GM19351 (cell line): ENCODE measurements at regions not wholly inside any gene's neighbourhood (a gene's known extent, or its start where the extent isn't known, plus 50 kb on each side); places are given as distances from the start of the nearest gene placed in this dataset.

ENCODE experiments used
- ATAC-seq: cut with Tn5 transposase; IDR thresholded peaks from one replicate; pipeline ENCODE4 v1.9.1; 2021; ENCODE audit warnings: mild to moderate bottlenecking, moderate library complexity; ENCODE audit not compliant: unreplicated experiment

DNA sequence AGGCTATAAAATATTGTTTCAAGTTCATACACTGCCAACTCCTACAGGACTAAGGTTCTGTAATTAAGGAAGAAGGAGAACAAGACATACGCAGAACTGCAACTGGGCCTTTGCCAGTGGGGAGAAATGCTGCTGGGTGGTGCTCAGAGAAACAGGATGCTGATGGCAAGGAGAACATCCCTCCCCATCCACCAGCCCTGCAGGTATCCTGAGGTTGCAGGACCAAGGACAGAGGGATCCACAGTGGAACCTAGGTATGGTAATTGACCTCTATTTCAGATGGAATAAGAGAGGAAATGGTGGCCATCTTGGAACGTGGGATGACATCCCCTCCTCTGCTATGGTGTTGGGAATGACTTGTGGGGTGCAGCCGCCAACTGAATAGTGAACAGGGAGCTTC lies 206.3 kb upstream of the S1PR3 start:
- ATAC-seq = no peak

DNA sequence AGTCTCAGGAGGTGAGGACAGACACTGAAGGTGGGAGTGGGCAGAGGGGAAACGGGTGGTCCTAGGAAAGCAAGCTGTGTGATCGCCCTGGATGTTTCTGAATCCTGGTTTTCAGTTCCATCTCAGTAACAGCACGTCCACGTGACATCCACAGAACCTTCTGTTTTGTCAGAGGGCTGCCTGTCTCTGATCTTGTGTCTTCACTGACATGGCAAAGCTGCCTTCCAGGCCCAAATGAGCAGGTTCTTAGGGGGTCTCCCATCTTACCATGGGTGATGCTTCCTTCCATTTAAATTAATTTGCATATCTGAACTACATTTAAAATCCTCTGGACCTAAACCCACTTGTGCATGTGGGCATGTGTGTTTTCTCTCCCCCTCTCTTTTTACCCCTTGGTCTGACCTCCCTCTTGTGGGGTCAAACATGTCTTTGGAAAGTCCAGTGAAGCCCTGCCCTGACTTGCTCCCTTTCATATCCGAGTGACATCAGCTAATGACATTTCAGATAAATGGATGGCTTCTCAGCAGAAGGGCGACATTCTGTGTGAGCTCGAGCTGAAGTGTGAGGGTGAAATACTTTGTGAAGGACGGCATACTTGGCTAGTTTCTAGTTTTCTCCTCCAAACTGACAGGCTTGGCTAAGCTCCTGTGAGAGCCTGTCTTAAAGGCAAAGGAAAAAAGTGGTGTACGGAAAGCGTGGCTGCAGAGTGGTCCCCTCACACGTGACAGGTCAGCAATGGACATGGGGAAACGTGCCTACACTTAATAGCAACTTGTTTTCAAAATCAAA lies 204.8 kb upstream of the S1PR3 start:
- ATAC-seq = no peak

DNA sequence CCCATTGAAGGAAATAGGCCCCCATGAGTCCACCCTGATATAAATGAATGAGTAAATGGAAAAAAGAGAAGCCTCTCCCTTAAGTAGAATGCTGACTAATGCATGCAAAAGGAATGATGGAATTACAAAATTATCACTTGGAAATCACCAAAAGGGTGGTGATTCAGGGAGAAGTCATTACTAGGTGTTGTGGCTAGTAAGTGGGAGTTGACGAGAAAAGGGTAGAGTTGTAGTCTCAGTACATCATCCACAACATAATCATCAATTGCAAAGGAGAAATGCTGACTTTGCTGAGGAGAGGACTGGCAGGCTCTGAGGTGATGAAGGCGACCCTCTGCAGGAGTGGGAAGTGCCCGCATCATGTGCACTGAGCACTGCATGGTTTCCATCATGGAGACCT lies 201.5 kb upstream of the S1PR3 start:
- ATAC-seq = no peak

DNA sequence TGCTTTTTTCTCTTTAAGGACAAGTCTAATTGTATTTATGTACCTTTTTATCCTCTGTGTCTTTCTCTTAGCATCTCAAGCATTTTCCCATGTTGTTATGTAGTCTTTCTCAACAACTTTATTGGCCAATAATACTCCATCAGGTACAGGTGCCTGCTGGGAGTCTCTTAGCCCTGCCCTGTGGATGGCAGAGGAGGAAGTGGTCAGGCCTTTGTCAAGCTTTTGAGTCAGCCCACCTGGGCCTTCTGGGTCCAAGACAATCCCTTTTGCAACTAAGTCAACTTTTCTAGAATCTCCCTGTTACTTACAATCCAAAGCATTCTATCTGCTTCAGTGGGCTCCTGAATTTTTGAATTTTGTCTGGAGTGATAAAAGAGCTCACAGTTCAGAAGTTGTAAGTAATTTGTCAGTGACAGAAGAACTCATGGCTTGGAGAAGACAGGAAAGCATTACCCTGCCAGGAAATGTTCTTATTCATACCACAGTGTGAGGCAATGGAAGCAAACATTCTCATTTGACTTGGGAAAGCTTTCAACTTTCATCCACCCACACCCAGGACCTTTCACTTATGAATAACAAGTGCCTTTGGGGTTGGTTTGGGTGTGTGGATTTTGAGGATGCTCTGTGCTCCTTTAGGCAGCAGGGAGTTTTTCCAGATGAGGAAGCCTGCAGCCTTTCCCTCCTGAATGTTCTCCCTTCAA lies 200.0 kb upstream of the S1PR3 start:
- no peak for ATAC-seq

DNA sequence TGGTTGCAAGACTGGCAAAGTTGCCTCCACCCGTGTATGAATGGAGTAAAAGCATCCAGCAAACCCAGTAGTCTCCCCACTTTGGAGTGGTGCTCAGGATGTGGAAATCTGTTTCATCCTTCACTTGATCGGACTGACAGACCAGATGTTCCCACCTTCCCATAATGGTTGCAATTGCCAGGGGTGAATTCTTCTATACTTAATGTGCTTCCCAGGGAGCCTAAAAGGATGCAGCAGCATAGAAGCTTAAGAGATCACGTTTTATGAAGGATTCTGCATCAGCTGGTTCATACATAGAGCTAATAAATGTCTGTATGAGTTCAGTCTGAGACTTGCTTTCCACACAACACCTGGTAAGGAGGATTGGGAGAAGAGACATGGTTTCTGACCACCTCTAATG lies 198.8 kb upstream of the S1PR3 start:
- no peak for ATAC-seq

DNA sequence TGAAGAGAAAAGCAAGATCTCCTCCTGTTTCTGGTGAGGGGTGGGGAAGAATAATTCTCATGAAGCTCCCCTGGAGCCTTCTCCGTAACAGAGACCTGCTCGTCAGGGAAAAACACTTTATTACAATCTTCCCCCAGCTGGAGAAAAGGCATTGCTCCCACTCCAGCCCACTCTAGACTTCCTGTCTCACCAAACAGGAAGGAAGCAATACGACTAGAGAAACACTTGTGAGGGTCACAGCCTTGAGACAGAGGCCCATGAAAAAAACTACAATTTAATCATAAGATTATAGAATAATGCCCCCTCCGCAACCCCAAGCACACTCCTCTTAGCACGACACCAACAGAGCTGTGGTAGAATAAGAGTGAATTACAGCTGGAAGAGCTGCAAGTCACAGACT lies 197.2 kb upstream of the S1PR3 start:
- ATAC-seq = no peak

DNA sequence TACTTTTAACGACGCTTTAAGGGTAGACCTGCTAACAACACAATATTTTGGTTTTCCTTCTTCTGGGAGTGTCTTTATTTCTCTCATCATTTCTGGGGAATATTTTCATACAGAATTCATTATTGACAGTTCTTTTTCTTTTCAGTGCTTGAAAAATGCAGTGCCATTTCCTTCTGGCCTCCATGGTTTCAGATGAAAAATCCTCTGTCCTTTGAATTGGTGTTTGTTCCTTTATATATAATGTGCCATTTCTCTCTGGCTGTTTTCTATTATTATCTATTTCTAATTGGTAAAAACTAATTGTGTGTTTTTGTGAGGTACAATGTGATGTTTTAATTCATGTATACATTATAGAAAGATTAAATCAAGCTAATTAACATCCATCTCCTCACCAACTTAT lies 194.3 kb upstream of the S1PR3 start:
- no peak for ATAC-seq

DNA sequence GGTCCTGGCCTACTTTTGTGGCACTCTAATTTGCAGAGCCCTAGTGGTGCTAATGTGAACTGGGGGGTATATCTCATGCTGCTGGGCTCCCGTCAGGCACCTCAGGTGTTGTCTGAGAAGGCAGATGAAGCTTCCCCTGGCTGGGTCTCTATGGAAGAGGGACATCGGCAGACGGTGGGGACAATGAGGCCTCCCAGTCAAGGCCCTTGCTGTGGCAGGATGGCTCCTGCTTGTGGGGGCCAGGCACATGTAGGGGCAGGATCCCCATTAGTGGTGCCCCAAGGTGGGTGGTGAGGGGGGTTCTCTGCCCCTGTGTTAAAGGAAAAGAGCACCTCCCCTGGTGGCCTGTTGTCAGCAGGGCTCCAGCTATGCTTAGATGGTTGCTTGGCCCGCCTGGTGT lies 192.8 kb upstream of the S1PR3 start:
- no peak for ATAC-seq

DNA sequence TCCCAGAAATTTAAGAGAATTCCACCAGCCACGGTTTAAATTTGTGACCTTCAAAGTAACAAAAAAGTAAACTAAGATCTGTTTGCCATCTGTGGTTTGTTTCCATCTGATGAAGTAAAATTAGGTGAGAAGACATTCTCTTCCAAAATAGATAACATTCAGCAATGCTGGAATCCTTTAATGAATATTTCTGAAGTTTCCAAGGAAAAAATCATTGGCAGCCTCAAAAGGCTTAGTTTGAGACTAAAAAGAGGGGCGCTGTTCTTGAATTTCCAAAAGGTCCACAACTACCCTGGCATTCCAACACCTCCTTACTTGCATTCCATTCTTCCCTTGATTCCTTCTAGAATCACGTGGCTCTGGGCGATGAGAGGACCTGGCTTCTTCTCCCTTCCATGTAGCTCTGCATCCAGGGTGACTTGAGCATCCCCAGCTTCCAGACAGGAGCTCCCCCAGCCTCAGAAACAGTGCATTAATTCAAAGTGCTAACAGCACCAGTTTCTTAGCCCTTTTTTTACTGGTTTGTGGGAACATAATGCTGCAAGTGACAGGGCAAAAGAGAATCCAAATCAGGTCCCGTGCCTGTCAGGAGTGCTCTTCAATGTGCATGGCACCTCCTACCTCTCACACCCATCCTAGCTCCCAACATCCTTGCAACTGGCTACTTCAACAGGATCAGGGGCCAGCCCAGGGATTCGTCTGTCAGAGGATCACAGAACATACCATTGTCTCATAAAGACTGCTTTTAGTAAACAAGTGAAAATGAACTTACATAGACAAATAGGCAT lies 191.5 kb upstream of the S1PR3 start:
- no peak for ATAC-seq

DNA sequence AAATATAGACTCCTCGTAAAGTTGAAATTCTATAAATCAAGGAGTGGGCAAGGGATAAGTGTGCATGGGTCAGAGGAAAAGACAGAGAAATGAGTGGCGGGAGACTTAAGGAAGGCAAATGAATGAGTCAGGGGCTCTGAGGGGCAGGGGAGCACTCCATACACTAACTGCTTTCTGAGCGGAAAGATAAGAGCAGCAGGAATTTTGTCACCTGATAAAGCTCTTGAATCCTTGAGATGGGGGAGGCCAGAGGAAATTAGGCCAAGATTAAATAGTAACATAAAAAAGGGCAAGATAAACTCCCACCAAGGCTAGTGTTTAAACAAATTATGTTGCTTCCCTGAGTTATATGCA lies 191.0 kb upstream of the S1PR3 start:
- no peak for ATAC-seq

DNA sequence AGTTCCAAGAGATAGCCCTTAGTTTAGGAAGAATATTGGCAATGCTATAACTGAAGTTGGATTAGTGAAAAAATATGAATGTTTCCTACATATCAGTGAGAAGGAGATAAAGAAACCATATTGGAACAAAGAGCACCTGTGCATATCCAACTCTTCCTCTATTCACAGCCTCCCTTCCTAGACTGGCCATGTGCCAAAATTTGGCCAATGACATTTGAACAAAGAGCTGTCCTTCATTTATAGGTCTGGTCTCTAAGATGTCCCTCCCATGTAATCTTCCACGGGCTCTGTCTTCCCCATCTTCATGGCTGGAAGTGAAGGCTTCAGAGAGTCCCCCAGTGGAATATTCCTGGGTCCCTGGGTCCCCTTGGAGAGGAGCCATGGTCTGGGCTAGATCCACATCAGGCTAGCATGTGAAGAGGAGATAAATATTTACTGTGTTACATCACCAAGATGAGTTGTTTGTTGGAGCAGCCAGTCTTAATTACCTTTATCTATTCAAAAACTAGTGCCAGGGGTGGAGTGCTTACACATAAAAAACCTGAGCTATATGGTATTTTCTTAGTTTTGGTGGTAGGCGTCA lies 190.0 kb upstream of the S1PR3 start:
- ATAC-seq = no peak

DNA sequence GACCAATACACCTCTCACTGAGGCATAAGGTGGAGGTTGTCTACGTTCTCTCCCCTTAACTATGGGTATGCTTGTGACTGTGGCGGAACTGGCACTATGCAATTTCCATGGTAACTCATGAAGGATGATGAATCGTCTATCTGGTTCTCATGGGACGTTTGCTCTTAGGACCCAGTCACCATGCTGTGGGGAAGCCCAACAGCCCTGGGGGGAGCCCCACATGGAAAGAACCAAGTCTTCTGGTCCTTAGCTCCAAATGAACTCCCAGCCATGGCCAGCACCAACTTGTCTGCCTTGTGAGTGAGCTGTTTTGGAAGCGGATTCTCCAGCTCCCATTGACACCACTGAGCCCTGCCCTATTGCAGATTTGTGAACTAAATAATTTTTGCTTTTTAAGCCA lies 188.7 kb upstream of the S1PR3 start:
- no peak for ATAC-seq

DNA sequence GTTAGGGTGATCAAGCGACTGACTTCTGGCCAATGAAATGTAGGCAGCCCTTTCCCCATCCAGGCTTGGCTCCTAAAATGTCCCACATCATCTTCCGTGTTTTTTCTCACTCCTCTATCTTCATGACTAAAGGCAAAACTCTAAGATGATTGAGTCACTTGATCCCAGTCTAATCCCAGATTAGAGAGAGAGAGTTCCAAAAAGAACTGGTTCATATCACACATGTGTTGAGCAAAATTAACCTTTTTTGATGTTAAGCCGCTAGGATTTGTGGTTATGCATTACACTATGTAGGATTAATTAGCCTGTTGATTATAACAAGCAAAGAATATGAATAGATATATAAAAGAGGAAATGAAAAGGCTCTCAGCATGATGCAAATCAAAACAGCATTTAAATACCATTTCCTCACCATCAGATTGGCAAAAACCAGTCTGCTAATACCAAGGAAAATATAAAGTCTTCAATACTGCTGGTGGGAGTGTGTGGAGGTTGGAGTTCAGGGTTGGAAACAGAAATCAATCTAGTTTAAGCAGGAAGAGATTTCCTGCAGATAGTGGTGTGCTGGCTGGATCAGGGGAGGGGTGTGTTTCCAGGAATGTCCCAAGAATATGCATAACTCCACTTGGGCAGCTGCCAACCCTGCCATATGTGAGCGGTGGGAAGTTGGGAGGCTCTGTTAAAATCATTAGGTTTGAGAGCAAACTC lies 187.6 kb upstream of the S1PR3 start:
- ATAC-seq = no peak

DNA sequence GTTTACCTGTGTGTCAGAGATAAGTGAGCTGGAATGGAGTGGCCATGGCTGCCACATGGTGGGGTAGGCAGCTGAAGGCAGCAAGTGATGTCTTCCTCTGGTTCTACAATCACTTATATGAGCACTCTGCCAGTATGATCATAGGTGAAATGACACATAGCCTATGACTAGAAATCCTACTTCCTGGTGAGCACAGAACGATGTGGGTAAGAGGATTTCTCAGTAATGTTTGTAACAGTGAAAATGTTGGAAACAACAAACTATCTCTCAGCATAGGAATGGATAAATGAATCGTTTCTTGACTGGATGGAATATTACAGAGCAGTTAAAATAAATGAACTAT lies 187.0 kb upstream of the S1PR3 start:
- no peak for ATAC-seq

DNA sequence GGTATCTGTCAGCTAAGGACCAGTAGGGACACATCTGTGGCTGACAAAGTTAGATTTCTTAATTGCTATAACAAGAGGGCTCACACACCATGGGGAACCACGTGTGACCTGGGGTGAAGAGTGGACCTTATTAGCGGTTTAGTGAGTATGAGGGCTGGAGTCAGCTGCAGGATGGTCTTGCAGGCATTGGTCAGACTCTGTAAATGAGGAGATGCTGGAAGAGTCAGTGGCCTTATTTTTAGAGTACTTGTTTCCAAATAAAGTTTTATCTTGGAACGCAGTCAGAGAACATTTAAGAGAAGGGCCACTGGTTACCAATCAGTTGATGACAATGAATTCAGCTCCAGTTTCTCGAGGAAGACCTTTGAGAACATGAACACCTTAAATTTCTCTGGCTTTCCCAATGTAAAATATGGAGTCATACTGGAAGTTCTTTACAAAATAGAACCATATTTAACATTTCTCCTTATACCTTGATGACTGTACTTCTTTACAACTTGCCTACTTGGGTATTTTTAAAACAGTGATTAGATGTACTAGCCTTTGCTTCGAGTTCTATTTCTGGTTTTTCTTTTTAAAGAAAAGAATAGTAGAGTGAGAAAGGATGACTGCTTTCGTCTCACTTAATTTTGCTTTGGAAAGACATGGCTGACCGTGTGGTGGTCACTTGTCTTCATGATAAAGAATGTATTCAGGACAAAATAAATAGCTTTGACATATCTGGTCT lies 185.9 kb upstream of the S1PR3 start:
- ATAC-seq = no peak

DNA sequence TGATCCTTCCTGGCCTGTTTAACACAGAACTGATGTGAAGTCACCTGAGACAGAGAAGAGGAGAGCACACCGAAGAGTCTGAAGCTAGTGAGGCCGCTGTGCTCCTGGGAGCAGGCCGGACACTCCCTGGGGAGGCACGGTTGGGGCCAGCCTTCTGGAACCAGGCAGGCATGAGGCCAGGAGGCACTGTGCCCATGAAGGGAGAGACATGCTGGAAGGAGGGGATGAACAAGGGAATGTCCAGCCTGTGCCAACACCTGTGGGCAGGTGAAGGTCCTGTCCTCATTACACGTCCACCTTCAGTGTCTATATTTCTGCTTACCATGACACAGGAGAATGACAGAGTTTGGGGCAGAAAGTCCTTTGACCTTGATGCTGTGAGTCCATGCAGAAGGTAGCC lies 183.8 kb upstream of the S1PR3 start:
- no peak for ATAC-seq

DNA sequence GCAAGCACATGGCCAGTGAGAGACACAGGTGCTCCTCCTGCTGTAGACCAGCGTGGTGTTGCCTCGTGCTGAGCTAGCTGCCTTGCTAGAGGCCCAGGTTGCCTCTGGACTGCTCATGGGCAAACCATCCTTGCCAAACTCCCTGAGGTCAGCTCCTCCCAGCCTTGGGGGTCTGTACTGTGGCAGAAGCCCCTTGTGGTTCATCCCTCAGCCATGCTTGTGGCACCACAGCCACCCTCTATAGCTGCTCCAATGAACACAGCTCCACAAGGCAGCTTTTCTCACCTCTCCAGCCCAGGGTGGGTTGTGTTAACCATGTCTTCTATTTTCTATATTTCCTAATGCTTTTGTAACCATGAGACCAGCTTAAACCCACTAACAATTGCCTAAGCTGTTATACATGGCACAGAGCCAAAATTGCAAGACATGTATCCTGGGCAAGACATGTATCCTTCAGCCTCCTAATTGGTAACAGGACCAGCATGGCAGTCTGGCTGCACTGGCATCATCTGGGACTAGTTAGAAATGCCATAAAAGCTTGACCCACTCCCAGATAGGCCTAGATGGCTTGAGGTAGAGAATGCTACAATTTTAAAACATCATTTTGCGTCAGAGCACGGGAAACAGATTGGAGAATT lies 183.1 kb upstream of the S1PR3 start:
- no peak for ATAC-seq

DNA sequence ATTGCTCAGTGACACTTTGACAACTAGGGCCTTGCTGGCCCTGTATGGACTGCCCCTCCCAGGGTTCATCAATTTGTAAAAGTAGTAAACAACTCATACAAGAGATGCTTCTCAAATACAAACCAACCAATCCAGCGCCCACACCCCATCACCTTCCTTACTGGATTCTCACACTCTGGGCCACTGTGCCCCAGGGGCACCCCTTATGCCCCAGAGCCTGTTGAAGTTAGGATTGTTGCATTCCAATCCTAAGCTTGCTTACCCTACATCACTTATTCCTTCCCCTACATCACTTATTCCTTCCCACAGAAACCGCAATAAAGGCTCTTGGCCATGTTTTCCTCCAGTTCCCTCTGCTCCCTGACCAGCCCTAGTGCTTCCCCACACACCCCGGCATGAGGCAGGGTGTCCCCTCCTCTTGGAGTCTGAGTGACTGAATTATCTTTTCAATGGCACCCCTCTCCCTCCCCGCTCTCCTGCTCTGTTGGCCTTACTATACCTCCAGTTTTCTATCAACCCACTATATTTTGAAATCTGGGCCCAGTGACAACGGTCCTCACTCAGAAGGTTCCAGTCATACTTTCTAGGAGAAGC lies 182.4 kb upstream of the S1PR3 start:
- ATAC-seq = no peak

DNA sequence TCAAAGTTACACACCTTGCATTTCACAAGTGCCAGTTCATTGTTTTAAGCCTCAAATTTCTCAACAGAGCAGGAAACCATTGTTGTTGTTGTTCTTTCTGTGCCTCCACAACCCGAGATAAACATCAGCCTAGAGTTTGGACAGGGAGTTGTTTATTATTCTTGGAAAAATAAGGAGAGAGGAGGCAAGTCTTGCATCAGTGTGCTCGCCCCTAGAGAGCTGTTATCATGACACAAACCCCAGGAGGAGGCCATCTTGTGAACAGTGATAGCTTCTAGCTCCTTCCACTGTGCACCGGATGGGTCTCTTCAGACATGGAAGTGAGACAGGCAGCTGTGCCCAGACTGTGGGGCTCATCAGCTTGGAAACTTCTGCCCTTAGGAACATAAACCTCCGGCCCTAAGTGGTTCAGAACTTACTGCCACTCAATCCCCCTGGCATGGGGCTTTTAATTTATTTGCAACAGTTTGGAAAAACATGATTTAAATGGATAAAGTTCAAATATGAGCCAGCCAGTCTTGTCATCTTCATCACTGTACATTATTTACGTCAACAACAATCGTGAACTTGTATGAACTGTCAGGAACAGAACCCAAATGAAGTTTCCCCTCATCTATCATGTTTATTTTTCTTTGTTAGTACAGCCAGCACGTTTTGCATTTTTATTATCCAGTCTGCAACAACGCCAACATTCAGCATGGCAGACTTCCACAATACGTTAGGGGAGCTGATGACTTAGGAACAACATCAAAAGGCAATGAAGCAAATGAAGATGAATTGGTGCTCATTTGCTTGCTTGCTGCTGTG lies 181.7 kb upstream of the S1PR3 start:
- ATAC-seq = no peak
